ENCODE measurements at regions not wholly inside any gene's neighbourhood (a gene's known extent, or its start where the extent isn't known, plus 50 kb on each side); places are given as distances from the start of the nearest gene placed in this dataset.

GRCh38 chr3:17941766-17942165 lies 199.3 kb upstream of the TBC1D5 start:
- H3K4me3 ChIP-seq (ENCODE audit: control insufficient read depth, low read depth, low read length): no peak overlapping the region
- DNase-seq (ENCODE audit: low read depth): no peak
- TF ChIP-seq CTCF (conservative IDR thresholded peaks at IDR 0.05; ENCODE audit: control insufficient read depth, insufficient read depth, low read depth, low read length): no peak

GRCh38 chr3:17941152-17941551 lies 198.7 kb upstream of the TBC1D5 start:
- H3K4me3 ChIP-seq (ENCODE audit: control insufficient read depth, low read depth, low read length): no peak overlapping the region
- no peak for TF ChIP-seq CTCF (conservative IDR thresholded peaks at IDR 0.05; ENCODE audit: control insufficient read depth, insufficient read depth, low read depth, low read length)
- DNase-seq (ENCODE audit: low read depth): no peak

GRCh38 chr3:17939157-17939556 lies 196.7 kb upstream of the TBC1D5 start:
- DNase-seq (ENCODE audit: low read depth): no peak
- TF ChIP-seq CTCF (conservative IDR thresholded peaks at IDR 0.05; ENCODE audit: control insufficient read depth, insufficient read depth, low read depth, low read length): no peak
- H3K4me3 ChIP-seq (ENCODE audit: control insufficient read depth, low read depth, low read length): no peak overlapping the region

- DNase-seq (ENCODE audit: low read depth): no peak
Measured at GRCh38 chr3:17938313-17938712, 195.9 kb upstream of the TBC1D5 start.

GRCh38 chr3:17936736-17937480 lies 194.5 kb upstream of the TBC1D5 start:
- no peak for TF ChIP-seq CTCF (conservative IDR thresholded peaks at IDR 0.05; ENCODE audit: control insufficient read depth, insufficient read depth, low read depth, low read length)
- no peak overlapping the region for H3K4me3 ChIP-seq (ENCODE audit: control insufficient read depth, low read depth, low read length)
- no peak for DNase-seq (ENCODE audit: low read depth)

More at GRCh38 chr3:17938313-17938712, 195.9 kb upstream of the TBC1D5 start:
- H3K4me3 ChIP-seq (ENCODE audit: control insufficient read depth, low read depth, low read length): no peak overlapping the region
- no peak for TF ChIP-seq CTCF (conservative IDR thresholded peaks at IDR 0.05; ENCODE audit: control insufficient read depth, insufficient read depth, low read depth, low read length)

GRCh38 chr3:17935222-17935621 lies 192.8 kb upstream of the TBC1D5 start:
- TF ChIP-seq CTCF (conservative IDR thresholded peaks at IDR 0.05; ENCODE audit: control insufficient read depth, insufficient read depth, low read depth, low read length): no peak
- no peak overlapping the region for H3K4me3 ChIP-seq (ENCODE audit: control insufficient read depth, low read depth, low read length)
- peak; percentile 8 for DNase-seq (ENCODE audit: low read depth)

All from fibroblast of mammary gland (primary cell).